ENCODE measurements at regions not wholly inside any gene's neighbourhood (a gene's known extent, or its start where the extent isn't known, plus 50 kb on each side); places are given as distances from the start of the nearest gene placed in this dataset.

GRCh38 chr2:153780241-153780640 is 91.5 kb upstream of the GALNT13 start:
- H3K4me1 Mint-ChIP-seq (ENCODE audit: low read depth) = no peaks in the 10 kb centered on the region
- ChIA-PET CTCF (no interaction called here), POLR2A (no interaction called here)
- intact Hi-C loops (cut with DNase I, micrococcal nuclease) = no loop called here
- H3K9me3 ChIP-seq (ENCODE audit: control insufficient read depth in 1 of 2, insufficient read depth in 1 of 2, low read length in 2 of 2) = peaks cover 0 to 9% of the 10 kb centered on the region in 2 experiments
- DNase-seq = no peak
- no peak for ATAC-seq (ENCODE audit: poor library complexity)
- no peaks in the 10 kb centered on the region for H3K27me3 ChIP-seq (ENCODE audit: control insufficient read depth in 1 of 2, insufficient read depth in 2 of 2, low read length in 2 of 2)
- H3K36me3 ChIP-seq (ENCODE audit: insufficient read depth, low read length) = no peaks in the 10 kb centered on the region
- no peak overlapping the region for H3K27ac ChIP-seq (ENCODE audit: low read depth in 1 of 2, low read length in 2 of 2)
- no peaks in the 10 kb centered on the region for H3K4me1 ChIP-seq (ENCODE audit: insufficient read depth, low read length)
- H3K27me3 Mint-ChIP-seq = no peaks in the 10 kb centered on the region
- no peaks in the 10 kb centered on the region for H3K36me3 Mint-ChIP-seq (ENCODE audit: low read depth)
- TF ChIP-seq CTCF (IDR thresholded peaks at IDR 0.05) = no peak
- H3K27ac Mint-ChIP-seq = no peak overlapping the region
- no peak overlapping the region for H3K4me3 Mint-ChIP-seq
- no peak overlapping the region for H3K4me3 ChIP-seq (ENCODE audit: low read length)
- peaks cover 11% of the 10 kb centered on the region for H3K9me3 Mint-ChIP-seq

GRCh38 chr2:153786016-153786415 is 85.7 kb upstream of the GALNT13 start:
- Mint-ChIP-seq H3K36me3 (ENCODE audit: low read depth) (no peaks in the 10 kb centered on the region), H3K9me3 (peaks cover 17% of the 10 kb centered on the region), H3K27ac (no peak overlapping the region), H3K4me3 (no peak overlapping the region), H3K4me1 (ENCODE audit: low read depth) (no peaks in the 10 kb centered on the region), H3K27me3 (no peaks in the 10 kb centered on the region)
- H3K27ac ChIP-seq (ENCODE audit: low read depth in 1 of 2, low read length in 2 of 2) = no peak overlapping the region
- no peaks in the 10 kb centered on the region for H3K27me3 ChIP-seq (ENCODE audit: control insufficient read depth in 1 of 2, insufficient read depth in 2 of 2, low read length in 2 of 2)
- no peak for DNase-seq
- CTCF ChIA-PET = no interaction called here
- no peaks in the 10 kb centered on the region for H3K36me3 ChIP-seq (ENCODE audit: insufficient read depth, low read length)
- no peak overlapping the region for H3K4me3 ChIP-seq (ENCODE audit: low read length)
- POLR2A ChIA-PET = no interaction called here
- no peak for ATAC-seq (ENCODE audit: poor library complexity)
- TF ChIP-seq CTCF (IDR thresholded peaks at IDR 0.05) = no peak
- peaks cover 0 to 22% of the 10 kb centered on the region in 2 experiments for H3K9me3 ChIP-seq (ENCODE audit: control insufficient read depth in 1 of 2, insufficient read depth in 1 of 2, low read length in 2 of 2)
- intact Hi-C loops (cut with DNase I, micrococcal nuclease) = no loop called here
- no peaks in the 10 kb centered on the region for H3K4me1 ChIP-seq (ENCODE audit: insufficient read depth, low read length)

- Histone ChIP-seq H3K36me3 (ENCODE audit: insufficient read depth, low read length) (no peaks in the 10 kb centered on the region), H3K27ac (ENCODE audit: low read depth in 1 of 2, low read length in 2 of 2) (no peak overlapping the region), H3K4me3 (ENCODE audit: low read length) (no peak overlapping the region), H3K9me3 (ENCODE audit: control insufficient read depth in 1 of 2, insufficient read depth in 1 of 2, low read length in 2 of 2) (peaks cover 0 to 22% of the 10 kb centered on the region in 2 experiments), H3K4me1 (ENCODE audit: insufficient read depth, low read length) (no peaks in the 10 kb centered on the region), H3K27me3 (ENCODE audit: control insufficient read depth in 1 of 2, insufficient read depth in 2 of 2, low read length in 2 of 2) (no peaks in the 10 kb centered on the region)
- Mint-ChIP-seq H3K36me3 (ENCODE audit: low read depth) (no peaks in the 10 kb centered on the region), H3K9me3 (peaks cover 24% of the 10 kb centered on the region), H3K4me1 (ENCODE audit: low read depth) (no peaks in the 10 kb centered on the region), H3K27me3 (no peaks in the 10 kb centered on the region), H3K4me3 (no peak overlapping the region), H3K27ac (no peak overlapping the region)
- ATAC-seq (ENCODE audit: poor library complexity) = no peak
- ChIA-PET CTCF (no interaction called here), POLR2A (no interaction called here)
- DNase-seq = no peak
- TF ChIP-seq CTCF (IDR thresholded peaks at IDR 0.05) = no peak
- intact Hi-C loops (cut with DNase I, micrococcal nuclease) = no loop called here
Observed at GRCh38 chr2:153787612-153788011, 84.1 kb upstream of the GALNT13 start.
